ENCODE measurements at regions not wholly inside any gene's neighbourhood (a gene's known extent, or its start where the extent isn't known, plus 50 kb on each side); places are given as distances from the start of the nearest gene placed in this dataset.
"Not testable (repeated sequence)": the region's sequence is repeated elsewhere in the genome, so short reads cannot be mapped to it uniquely, and the experiment has no call there.

DNA sequence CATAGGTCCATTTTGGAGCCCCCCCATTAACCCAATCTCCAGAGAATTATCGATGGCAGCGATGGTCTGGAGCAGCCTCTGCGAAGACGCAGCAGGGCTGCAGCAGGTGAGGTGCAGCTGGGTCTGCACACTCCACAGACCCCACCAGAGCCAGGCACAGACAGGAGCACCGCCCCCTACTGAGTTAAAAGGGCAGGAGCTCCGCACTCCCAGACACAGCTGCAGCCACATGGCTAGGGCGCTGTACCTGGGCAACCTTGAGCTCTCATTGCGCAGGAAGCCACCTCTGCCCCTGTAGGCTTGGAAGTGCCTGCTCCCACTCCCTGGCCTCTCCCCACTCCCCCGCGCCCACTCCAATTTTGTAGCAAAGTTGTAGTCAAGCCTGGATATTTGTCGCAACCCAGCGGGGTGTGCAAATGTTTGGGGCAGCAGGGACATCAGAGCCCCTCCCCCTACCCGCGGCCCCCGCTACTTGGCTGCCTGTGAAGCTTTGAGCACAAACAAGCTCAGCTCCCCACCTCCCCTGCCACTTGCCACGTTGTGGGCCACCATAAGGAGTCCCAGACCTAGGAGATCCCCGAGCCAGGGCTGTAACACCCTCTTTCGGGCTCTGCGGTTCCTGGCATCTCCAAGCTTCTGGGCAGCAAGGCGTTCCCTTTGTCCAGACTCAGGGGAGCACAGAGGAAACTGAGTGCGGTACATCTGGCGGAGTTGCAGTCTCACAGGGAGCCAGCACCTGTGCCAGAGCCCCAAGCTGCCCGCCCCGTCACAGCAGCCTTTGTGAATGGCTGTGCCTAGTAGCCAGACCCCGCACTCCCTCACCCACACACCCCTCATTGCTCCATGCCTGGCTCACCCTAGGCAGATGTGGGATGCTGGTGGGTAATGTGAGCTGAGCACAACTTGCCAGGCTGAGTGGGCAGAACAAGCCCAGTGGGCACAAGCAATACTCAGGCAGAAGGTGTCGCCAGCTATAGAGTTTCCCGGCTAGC, 949.7 kb upstream of the SLITRK1 start:
- no peak for DNase-seq

GRCh38 chr13:84823528-84823927, 941.3 kb upstream of the SLITRK1 start:
- no peak for DNase-seq

- no peak for DNase-seq
Measured at GRCh38 chr13:84821261-84821660, 939.0 kb upstream of the SLITRK1 start.

DNA sequence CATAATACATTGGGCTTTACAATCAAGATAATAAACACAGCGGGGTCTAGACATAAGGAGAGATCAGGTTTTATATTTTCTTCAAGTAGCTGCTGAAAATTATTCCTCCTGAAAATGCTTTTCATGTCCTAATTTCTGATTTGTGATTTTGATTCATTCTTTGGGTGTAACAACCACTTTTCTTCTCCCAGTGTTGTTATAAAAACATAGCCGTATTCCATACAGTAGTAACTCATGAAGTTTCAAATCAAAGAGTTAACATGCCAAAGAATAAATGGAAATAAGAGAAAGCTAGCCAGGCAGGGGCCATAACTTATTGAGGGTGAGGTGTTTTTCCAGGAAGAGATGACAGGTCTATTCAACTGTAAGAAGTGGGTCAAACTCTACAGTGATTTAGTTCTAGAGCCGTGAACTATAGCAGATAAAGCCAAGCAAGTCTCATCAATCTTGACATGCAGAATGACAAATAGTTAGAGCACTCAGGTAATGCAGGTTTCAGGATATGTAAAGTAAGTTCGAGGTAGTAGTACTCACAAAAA, 934.4 kb upstream of the SLITRK1 start:
- no peak for DNase-seq

- DNase-seq: no peak
Measured at GRCh38 chr13:84812789-84813188, 930.5 kb upstream of the SLITRK1 start.

GRCh38 chr13:84812078-84812477, 929.8 kb upstream of the SLITRK1 start:
- no peak for DNase-seq

DNA sequence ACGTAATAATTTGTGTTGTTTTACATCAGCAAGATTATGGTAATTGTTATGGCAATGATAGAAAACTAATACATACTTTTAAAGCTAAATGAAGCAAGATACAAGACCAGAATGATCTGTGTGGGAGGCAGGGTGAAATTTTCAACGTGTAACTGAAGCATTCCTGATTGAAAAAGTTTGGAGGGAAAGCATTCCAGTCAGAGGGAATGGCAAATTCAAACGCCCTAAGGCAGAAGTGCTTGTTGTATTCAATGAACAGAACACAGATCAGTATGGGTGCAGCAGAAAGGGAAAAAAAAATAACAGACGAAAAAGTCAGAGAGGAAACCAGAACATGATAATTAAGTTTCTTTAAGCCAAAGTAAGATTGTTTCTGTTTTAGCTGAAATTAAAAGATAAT, 928.5 kb upstream of the SLITRK1 start:
- no peak for DNase-seq

DNA sequence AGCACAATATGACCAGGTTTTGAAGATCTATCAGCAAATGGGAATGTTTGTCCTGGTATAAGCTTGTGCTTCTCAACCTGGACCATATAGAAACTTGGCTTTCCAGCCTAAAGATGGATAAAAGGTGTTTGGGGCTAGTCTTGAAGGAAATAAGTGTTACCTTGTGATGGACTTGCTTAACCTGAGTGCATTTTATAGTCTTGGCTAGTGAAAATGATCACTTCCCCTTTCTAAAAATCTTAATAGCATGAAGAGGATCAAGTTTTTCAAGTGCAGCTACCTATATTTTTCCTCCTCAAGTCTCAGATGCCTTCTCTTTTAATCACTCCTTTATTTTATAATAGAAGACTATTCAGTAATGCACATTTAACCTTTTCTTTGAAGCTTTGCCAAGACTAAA, 919.8 kb upstream of the SLITRK1 start:
- DNase-seq: no peak

- DNase-seq: no peak
Measured at GRCh38 chr13:84784443-84785153, 902.3 kb upstream of the SLITRK1 start.

GRCh38 chr13:84777316-84777715, 895.0 kb upstream of the SLITRK1 start:
- DNase-seq: no peak

DNA sequence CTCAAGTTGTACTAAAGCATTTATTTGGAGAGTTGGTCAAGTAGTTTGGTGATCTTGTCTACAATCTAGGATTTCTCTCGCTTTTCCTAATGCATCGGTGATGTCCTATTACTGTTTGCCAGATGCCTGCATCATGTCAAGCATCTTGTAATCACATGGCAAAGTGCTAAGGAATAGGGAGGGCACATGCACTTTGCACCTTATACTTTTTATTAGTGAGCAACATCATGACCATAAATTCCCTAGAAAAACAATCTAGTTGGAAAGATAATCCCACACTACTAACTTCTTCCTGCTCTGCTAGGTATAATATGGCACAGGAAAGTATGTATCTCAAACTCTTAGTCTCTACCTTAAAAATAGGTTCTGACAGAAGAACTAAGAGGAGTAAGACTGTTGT, 894.3 kb upstream of the SLITRK1 start:
- no peak for DNase-seq

DNA sequence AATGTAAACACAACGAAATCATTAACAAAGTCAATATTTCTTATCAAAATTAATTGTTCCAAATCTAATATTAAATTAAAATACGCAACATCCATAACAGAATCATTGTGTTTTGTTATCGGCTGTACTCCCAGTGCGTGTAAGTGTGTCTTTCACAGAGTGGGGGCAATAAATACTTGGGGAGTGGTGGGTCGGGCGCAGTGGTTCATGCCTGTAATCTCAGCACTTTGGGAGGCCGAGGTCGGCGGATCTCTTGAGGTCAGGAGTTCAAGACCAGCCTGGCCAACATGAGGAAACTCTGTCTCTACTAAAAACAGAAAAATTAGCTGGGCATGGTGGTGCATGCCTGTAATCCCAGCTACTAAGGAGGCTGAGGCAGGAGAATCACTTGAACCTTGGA, 893.6 kb upstream of the SLITRK1 start:
- DNase-seq: not testable (repeated sequence)

- no peak for DNase-seq
Measured at GRCh38 chr13:84774111-84774510, 891.8 kb upstream of the SLITRK1 start.

- DNase-seq: no peak
Measured at GRCh38 chr13:84760956-84761355, 878.7 kb upstream of the SLITRK1 start.

- no peak for DNase-seq
Measured at GRCh38 chr13:84749126-84749525, 866.9 kb upstream of the SLITRK1 start.

- DNase-seq: no peak
Measured at GRCh38 chr13:84745051-84745551, 862.8 kb upstream of the SLITRK1 start.

DNA sequence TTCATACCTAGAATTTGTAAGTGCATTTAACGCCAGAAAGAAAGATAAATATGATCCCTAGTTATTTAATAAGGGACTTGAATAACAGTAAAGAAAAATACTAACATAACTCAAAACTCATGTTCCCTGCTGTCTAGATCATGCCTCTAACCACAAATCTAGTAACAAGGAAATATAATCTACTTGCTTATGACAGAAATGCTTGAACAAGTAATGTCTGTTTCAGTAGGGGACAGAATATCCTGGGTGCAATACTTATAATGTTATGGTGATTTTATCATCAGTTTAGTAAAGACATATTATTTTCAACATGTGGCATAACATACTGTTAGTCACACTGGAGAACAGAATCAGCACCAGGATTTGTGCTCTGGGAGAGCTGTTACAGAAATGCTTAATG, 861.9 kb upstream of the SLITRK1 start:
- DNase-seq: no peak

- no peak for DNase-seq
Measured at GRCh38 chr13:84741253-84741652, 859.0 kb upstream of the SLITRK1 start.

- no peak for DNase-seq
Measured at GRCh38 chr13:84739021-84739420, 856.7 kb upstream of the SLITRK1 start.

GRCh38 chr13:84737661-84738060, 855.4 kb upstream of the SLITRK1 start:
- DNase-seq: no peak

- no peak for DNase-seq
Measured at GRCh38 chr13:84730376-84730775, 848.1 kb upstream of the SLITRK1 start.

GRCh38 chr13:84705982-84706710, 823.9 kb upstream of the SLITRK1 start:
- peak in 1 of 5 experiments; percentile 26 for DNase-seq

DNA sequence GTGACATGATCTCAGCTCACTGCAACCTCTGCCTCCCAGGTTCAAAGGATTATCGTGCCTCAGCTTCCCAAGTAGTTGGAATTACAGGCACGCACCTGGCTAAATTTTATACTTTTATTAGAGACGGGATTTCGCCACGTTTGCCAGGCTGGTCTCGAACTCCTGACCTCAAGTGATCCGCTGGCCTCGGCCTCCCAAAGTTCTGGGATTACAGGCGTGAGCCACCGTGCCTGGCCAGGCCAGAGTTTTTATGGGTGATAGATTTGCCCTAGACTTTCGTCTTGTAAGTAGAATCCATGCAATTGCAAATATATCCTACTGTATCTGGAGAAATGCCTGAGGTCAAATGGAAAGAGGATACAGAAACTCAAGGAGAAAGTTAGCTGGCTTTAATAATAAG, 819.9 kb upstream of the SLITRK1 start:
- no peak for DNase-seq
